ENCODE measurements at regions not wholly inside any gene's neighbourhood (a gene's known extent, or its start where the extent isn't known, plus 50 kb on each side); places are given as distances from the start of the nearest gene placed in this dataset.
A peak's percentile ranks its signal among the peaks of the same experiment; 100 is the strongest.

GRCh38 chr11:95521862-95522261 is 267.7 kb downstream of the FAM76B start:
- TF ChIP-seq CREB1 (IDR thresholded peaks at IDR 0.05; ENCODE audit: low read depth) (no peak), CEBPB (IDR thresholded peaks at IDR 0.05) (peak; percentile 72), EP300 (IDR thresholded peaks at IDR 0.05; ENCODE audit: borderline replicate concordance) (no peak)
